ENCODE measurements at regions not wholly inside any gene's neighbourhood (a gene's known extent, or its start where the extent isn't known, plus 50 kb on each side); places are given as distances from the start of the nearest gene placed in this dataset.

DNA sequence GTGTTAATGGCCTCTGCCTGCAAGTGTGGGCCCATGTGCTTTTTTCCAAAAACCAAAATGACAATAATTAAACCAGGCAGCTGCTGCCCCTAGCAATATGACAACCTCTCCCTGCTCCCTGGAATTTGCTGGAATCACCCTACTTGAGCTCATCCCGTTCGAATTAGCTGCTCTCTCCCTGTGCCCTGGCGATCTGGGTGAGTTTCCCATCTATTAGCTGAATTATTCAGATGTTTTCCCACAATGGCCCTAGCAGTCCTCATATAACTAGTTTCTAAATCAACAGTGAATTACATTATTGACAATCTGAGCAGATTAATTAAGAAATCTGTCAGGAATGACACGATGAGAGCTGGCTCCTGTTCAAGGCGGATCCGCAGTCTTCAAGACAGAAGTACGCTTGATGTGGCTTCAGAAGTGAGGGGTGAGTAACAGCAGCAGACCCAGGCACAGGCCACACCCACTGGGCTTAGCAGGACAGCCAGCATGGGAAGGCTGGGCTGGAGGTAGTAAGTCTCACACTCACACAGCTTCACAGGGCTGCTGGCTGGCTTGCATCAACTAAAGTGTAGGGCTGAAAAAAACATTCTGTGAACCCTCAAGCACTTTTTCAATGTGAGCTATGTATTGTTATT is 366.2 kb upstream of the ID2 start:
- no peak overlapping the region for H3K4me3 Mint-ChIP-seq
- intact Hi-C loops (cut with micrococcal nuclease) = no loop called here
- peaks cover 9% of the 10 kb centered on the region for H3K9me3 Mint-ChIP-seq
- peaks cover 6% of the 10 kb centered on the region for H3K36me3 Mint-ChIP-seq (ENCODE audit: low read depth)
- no peaks in the 10 kb centered on the region for H3K27me3 Mint-ChIP-seq
- peak overlapping the region; percentile 82 for H3K27ac Mint-ChIP-seq
- H3K4me1 Mint-ChIP-seq (ENCODE audit: low read depth) = peaks cover 84% of the 10 kb centered on the region

DNA sequence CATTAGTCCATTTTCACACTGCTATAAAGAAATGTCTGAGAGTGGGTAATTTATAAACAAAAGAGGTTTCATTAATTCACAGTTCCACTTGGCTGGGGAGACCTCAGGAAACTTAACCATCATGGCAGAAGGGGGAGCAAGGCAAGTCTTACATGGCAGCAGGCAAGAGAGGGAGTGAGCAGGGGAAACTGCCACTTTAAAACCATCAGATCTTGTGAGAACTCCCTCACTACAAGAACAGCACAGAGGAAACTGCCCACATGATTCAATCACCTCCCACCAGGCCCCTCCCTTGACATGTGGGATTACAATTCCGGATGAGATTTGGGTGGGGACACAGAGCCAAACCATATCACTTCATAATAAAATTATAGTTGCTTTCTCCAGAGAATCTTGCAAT is 365.5 kb upstream of the ID2 start:
- no peak overlapping the region for H3K4me3 Mint-ChIP-seq
- intact Hi-C loops (cut with micrococcal nuclease) = no loop called here

DNA sequence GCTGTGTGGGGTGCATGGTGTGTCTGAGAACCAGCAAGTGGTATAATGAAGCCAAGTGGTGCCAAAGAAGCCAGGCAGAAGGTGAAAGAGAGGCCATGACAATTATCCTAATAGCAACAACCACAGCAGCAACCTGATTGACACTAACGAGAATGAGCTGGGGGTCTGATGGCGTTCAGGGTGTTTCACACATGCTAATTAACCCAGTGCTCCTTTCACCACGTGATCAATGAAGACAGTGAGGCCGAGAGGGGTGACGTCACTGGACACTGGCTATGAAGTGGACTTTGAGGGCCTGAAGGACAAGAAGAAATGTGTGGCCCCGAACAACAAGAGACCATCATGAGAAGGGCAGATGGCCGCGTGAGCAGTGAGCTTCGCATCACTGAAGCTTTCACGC is 364.4 kb upstream of the ID2 start:
- Mint-ChIP-seq H3K4me1 (ENCODE audit: low read depth) (peaks cover 71% of the 10 kb centered on the region), H3K27ac (peak overlapping the region; percentile 58), H3K36me3 (ENCODE audit: low read depth) (peaks cover 6% of the 10 kb centered on the region), H3K9me3 (peaks cover 9% of the 10 kb centered on the region), H3K27me3 (no peaks in the 10 kb centered on the region), H3K4me3 (no peak overlapping the region)
- intact Hi-C loops (cut with micrococcal nuclease) = no loop called here

More for the DNA sequence above, 365.5 kb upstream of the ID2 start:
- peaks cover 6% of the 10 kb centered on the region for H3K36me3 Mint-ChIP-seq (ENCODE audit: low read depth)
- no peaks in the 10 kb centered on the region for H3K27me3 Mint-ChIP-seq
- peak overlapping the region; percentile 82 for H3K27ac Mint-ChIP-seq
- H3K9me3 Mint-ChIP-seq = peaks cover 9% of the 10 kb centered on the region
- H3K4me1 Mint-ChIP-seq (ENCODE audit: low read depth) = peaks cover 82% of the 10 kb centered on the region

DNA sequence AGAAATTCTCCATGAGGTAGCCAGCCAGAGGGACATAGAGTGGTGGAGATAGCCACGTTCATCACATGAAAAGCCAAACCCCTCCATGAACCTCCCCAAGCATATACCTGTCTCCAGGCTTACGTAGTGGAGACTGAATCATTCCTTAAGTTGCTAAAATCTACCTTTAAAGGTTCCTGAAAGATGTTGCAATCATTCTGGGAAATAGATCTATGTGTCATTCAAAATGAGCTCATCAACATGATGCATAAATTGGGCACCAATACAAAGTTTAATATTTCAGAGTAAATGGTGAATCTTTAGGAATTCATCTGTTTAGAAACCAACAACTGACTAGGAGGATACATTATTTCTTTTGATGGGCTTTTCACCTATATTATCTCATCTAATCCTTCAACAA is 362.6 kb upstream of the ID2 start:
- H3K36me3 Mint-ChIP-seq (ENCODE audit: low read depth) = peaks cover 6% of the 10 kb centered on the region
- peaks cover 2% of the 10 kb centered on the region for H3K27me3 Mint-ChIP-seq
- no peak overlapping the region for H3K4me3 Mint-ChIP-seq
- intact Hi-C loops (cut with micrococcal nuclease) = no loop called here
- no peak overlapping the region for H3K27ac Mint-ChIP-seq
- H3K4me1 Mint-ChIP-seq (ENCODE audit: low read depth) = peaks cover 53% of the 10 kb centered on the region
- peaks cover 9% of the 10 kb centered on the region for H3K9me3 Mint-ChIP-seq

DNA sequence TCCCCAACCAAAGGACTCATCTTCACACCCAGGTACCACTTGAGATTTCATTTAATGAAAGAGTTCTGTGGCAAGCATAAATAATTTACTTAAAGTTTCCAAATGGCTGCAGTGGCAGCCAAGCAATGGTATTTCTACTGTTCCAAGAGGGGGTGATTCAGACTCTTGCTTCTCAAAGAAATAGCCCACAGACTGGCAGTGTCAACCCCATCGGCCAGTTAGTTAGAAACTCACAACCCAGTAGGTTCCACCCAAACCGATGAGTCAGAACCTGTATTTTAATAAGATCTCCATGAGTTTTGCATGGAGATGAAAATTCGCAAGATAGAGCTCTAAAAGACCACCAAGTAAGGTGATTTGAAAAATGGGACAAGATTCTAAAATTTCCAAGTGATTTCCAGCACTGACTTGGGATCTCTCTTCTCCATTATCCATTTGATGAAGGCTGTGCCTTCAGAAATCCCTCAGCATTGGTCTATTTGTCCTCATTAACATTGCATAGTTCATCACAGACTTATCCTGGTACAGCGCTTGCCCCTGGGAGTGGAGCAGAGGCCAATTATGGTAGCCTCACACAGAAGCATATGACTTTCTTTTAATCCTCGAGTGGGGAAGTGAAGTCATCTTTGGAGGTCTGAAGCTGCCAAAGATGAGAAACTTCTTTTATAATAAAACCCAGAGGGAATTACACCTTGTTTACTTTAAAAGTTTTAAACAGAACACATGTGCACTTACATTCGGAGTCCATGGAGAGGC is 361.4 kb upstream of the ID2 start:
- Mint-ChIP-seq H3K4me3 (no peak overlapping the region), H3K9me3 (peaks cover 9% of the 10 kb centered on the region), H3K4me1 (ENCODE audit: low read depth) (peaks cover 41% of the 10 kb centered on the region), H3K27me3 (peaks cover 7% of the 10 kb centered on the region), H3K36me3 (ENCODE audit: low read depth) (peaks cover 6% of the 10 kb centered on the region), H3K27ac (no peak overlapping the region)
- intact Hi-C loops (cut with micrococcal nuclease) = no loop called here

DNA sequence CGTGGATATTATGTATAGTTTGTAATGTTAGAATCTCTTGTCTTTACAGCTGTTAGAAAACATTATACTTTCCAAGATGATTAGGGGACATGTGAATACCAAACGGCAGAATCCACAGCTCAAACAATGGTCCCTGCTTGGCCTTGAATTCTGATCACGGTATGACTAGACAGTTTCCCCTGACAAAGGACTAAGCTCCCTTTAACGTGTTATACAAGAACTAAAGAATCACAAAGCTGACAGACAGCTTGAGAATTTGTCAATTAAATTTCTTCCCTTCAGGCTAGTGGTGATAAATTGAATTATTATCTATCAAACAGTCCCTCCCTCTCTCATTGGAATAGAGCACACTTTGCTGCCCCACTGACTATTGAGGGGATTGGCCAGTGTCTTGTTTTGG is 359.2 kb upstream of the ID2 start:
- peaks cover 8% of the 10 kb centered on the region for H3K27me3 Mint-ChIP-seq
- intact Hi-C loops (cut with micrococcal nuclease) = no loop called here

DNA sequence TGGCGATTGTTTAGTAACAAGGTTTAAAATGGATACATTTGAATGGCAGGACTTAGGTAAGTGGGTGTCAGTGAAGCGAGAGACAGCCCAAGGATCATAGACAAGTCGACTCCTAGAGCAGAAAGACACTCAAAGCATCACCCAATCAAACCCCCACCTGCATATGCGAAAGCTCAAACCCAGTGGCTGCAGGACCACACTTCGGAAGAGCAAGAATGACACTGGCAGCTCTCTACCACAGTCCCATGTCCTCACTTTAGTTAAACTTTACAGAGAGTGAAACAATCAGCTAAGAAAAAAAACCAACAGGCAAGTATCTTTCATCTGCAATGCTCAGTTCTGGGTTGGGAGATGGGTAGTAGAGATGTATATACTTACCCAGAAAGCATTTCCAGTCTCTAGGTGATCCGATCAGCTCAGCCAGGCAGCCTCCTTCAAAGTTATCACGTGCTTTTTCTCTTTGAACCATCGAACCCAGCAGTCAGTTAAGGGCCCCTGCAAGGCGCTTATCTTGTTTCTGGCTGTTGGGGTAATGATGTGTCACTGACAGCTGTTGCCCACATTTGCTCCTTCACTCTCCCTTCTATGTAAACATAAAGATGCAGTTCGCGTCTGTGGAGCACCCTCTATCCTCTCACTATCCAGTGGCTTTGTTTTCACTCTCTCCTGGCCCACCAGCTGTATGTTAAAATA is 357.5 kb upstream of the ID2 start:
- Mint-ChIP-seq H3K27me3 (peaks cover 8% of the 10 kb centered on the region), H3K9me3 (no peaks in the 10 kb centered on the region), H3K36me3 (ENCODE audit: low read depth) (no peaks in the 10 kb centered on the region), H3K27ac (no peak overlapping the region), H3K4me1 (ENCODE audit: low read depth) (peaks cover 48% of the 10 kb centered on the region), H3K4me3 (no peak overlapping the region)
- intact Hi-C loops (cut with micrococcal nuclease) = no loop called here

More for the DNA sequence above, 359.2 kb upstream of the ID2 start:
- Mint-ChIP-seq H3K27ac (no peak overlapping the region), H3K4me1 (ENCODE audit: low read depth) (peaks cover 36% of the 10 kb centered on the region), H3K4me3 (no peak overlapping the region), H3K36me3 (ENCODE audit: low read depth) (no peaks in the 10 kb centered on the region), H3K9me3 (no peaks in the 10 kb centered on the region)

DNA sequence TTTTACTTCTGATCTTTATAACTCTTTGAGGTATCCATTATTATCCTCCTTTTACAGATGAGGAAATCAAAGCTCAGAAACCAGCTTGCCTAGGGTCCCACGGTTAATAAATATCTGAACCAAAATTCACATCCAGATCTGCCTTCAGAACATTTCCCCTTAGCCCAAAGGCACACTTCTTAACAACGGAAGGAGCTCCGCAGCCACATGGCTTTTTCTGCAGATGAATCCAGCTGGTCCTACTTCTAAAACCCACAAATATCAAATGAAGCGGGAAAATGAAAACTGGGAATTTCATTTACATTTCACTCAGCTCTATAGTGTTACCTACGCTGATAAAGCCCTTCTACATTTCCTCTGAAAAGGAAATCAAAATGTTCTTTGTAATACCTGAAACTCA is 357.0 kb upstream of the ID2 start:
- H3K4me3 Mint-ChIP-seq = no peak overlapping the region
- H3K9me3 Mint-ChIP-seq = no peaks in the 10 kb centered on the region
- H3K27me3 Mint-ChIP-seq = peaks cover 8% of the 10 kb centered on the region
- H3K36me3 Mint-ChIP-seq (ENCODE audit: low read depth) = no peaks in the 10 kb centered on the region
- H3K4me1 Mint-ChIP-seq (ENCODE audit: low read depth) = peaks cover 46% of the 10 kb centered on the region
- intact Hi-C loops (cut with micrococcal nuclease) = no loop called here
- H3K27ac Mint-ChIP-seq = no peak overlapping the region

DNA sequence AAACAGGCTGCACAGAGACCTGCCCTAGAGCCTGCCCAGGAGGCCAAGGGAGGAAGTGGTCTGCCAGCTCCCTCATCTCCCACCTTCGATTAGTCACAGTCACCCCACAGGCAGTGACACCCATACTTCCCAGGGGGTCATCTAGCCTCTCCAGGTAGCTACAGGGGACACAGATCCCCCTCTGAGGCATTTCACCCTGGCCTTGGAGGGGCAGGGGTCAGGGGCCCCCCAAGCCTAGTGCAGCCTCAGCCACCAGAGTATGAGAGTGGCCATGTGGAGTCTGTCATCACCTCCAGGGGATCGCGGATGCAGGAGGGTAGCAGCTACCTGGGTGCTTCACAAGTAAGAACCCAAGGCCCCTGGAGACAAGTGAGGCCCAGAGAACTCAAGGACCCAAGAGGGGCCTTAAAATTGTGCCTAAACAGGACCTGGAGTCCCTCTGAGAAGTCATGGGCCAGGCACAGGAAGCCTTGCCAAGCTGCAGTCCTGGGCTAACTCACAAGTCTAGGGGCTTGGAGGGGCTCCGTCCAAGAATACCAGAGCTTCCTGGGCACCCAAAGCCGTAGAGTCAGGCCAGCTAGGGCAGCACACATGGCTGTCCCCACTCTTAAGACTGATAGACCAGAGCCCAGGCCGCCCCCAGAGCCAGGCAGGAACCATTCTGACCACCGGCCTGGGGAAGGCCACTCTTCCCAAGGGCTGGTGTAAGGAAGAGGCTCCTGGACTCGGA is 354.3 kb upstream of the ID2 start:
- Mint-ChIP-seq H3K27me3 (peaks cover 10% of the 10 kb centered on the region), H3K9me3 (no peaks in the 10 kb centered on the region), H3K27ac (peak overlapping the region; percentile 70), H3K4me3 (no peak overlapping the region), H3K4me1 (ENCODE audit: low read depth) (peaks cover 41% of the 10 kb centered on the region), H3K36me3 (ENCODE audit: low read depth) (no peaks in the 10 kb centered on the region)
- intact Hi-C loops (cut with micrococcal nuclease) = no loop called here

DNA sequence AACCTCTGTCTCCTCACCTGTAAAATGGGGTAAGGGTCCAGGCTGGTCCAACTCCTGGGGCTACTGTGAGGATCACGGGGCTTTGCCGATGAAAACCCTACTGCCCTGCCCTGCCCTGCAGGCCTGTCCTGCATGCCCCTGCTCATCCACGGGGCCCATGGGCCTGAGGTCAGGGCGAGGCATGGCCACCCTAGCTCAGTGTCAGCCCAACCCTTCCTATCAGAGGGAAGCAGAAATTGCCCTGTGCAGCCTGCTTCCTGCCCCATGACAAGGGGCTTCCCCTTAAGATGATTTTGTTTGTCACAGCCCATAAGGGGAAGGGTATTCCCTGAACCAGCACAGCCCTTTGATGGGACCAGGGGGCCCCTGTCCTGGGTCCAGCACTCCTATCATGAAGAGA is 353.6 kb upstream of the ID2 start:
- peak overlapping the region; percentile 70 for H3K27ac Mint-ChIP-seq
- peaks cover 43% of the 10 kb centered on the region for H3K4me1 Mint-ChIP-seq (ENCODE audit: low read depth)

DNA sequence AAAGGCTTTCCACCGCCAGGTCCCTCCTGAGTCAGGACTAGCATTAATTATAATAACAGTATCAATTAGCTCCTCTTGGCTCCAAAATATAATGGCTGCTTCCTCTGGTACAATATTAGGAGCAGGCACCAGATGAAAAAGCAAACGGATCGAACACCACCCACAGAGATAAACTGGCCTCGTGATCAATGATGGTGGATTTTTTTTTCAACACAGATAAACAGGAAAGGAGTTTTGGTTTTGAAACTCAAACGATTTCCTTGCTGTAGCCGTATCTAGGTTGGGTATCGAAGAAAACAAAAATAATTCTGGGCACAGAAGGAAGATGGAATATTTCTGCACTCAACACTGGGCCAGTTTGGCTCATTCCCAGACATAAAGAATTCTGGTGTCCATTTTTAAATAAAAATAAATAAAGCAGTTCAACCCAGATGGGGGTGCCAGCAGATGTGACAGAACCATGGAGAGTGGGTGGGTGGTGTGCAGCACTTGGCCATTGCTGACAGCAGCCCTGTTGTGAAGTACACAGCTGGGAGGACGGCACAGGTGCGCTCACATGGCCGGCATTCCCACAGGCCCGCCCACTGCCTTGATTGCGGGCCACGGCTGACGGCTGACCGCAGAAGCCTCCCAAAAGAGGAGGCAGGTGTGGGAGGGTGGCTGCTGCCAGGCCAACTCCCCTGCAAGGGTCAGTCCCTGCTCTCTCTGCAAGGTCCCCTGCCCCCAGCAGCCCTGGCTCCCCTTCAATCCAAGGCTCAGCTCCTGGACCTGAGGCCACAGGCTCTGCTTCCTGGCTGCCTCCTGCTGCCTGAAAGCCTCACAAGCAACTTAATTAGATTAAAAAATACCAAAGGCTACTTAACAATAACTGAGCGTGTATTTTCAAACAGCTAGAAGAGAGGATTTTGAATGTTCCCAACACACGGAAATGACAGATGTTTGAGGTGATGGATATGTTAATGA is 351.9 kb upstream of the ID2 start:
- Mint-ChIP-seq H3K4me3 (no peak overlapping the region), H3K36me3 (ENCODE audit: low read depth) (no peaks in the 10 kb centered on the region), H3K4me1 (ENCODE audit: low read depth) (peaks cover 56% of the 10 kb centered on the region), H3K27ac (peak overlapping the region; percentile 70), H3K27me3 (peaks cover 3% of the 10 kb centered on the region), H3K9me3 (no peaks in the 10 kb centered on the region)
- intact Hi-C loops (cut with micrococcal nuclease) = no loop called here

More for the DNA sequence above, 353.6 kb upstream of the ID2 start:
- Mint-ChIP-seq H3K9me3 (no peaks in the 10 kb centered on the region), H3K27me3 (peaks cover 8% of the 10 kb centered on the region), H3K4me3 (no peak overlapping the region), H3K36me3 (ENCODE audit: low read depth) (no peaks in the 10 kb centered on the region)
- intact Hi-C loops (cut with micrococcal nuclease) = no loop called here

DNA sequence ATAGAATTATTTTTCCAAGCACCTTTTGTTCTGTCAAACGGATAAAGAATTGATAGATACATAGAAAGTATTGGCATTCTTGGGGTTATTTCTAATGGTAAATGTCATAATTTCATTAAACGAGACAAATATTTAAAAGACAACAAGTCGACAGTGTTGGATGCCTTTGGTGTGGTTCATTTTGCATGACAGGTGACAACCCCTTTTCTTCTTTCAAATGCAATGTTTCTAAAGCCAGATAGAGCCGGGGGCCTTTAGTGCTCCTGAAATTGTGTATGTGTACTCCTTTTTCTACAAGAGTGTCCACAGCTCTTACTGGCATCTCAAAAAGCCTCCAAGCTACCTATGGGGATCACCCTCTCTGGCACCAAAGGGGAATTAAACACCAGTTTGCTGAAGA is 350.8 kb upstream of the ID2 start:
- H3K4me3 Mint-ChIP-seq = no peak overlapping the region
- intact Hi-C loops (cut with micrococcal nuclease) = no loop called here

DNA sequence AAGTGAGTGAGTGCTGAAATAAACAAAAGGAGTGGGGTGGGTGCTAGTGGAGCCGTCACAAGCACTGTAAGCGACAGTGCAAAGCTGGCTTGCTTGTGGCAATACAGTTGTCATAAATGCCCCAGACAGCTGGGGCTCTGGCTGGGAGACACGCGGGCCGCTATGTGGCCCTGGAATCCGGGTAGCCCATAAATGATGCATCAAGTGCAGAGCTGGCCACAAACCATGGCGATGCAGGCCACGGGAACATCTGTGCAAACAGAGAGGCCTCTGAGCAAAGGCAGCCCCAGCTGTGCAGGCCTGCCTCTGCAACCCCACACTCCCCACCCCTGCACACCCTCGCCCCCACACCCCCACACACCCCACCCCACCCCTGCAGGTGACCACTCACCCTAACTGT is 349.2 kb upstream of the ID2 start:
- H3K36me3 Mint-ChIP-seq (ENCODE audit: low read depth) = no peaks in the 10 kb centered on the region
- peaks cover 54% of the 10 kb centered on the region for H3K4me1 Mint-ChIP-seq (ENCODE audit: low read depth)
- intact Hi-C loops (cut with micrococcal nuclease) = no loop called here
- H3K27ac Mint-ChIP-seq = no peak overlapping the region
- H3K9me3 Mint-ChIP-seq = no peaks in the 10 kb centered on the region
- no peak overlapping the region for H3K4me3 Mint-ChIP-seq
- peaks cover 2% of the 10 kb centered on the region for H3K27me3 Mint-ChIP-seq

More for the DNA sequence above, 350.8 kb upstream of the ID2 start:
- Mint-ChIP-seq H3K9me3 (no peaks in the 10 kb centered on the region), H3K36me3 (ENCODE audit: low read depth) (no peaks in the 10 kb centered on the region), H3K4me1 (ENCODE audit: low read depth) (peaks cover 63% of the 10 kb centered on the region), H3K27ac (no peak overlapping the region), H3K27me3 (peaks cover 2% of the 10 kb centered on the region)

Measured in dendritic cell treated with granulocyte-macrophage colony-stimulating factor and Interleukin-4, amounts not matched to agents 40 ng/mL and 50 ng/mL, for 4 days (primary cell).